GM18861 (cell line): ENCODE measurements at regions not wholly inside any gene's neighbourhood (a gene's known extent, or its start where the extent isn't known, plus 50 kb on each side); places are given as distances from the start of the nearest gene placed in this dataset.

Experiments used
- ATAC-seq: cut with Tn5 transposase; IDR thresholded peaks from one replicate; pipeline ENCODE4 v1.9.1; 2021; ENCODE audit not compliant: unreplicated experiment

GRCh38 chr9:79357194-79357593, 214.6 kb upstream of the TLE4 start:
- no peak for ATAC-seq

GRCh38 chr9:79357616-79358015, 214.1 kb upstream of the TLE4 start:
- ATAC-seq: no peak

GRCh38 chr9:79360387-79361347, 211.1 kb upstream of the TLE4 start:
- ATAC-seq: no peak

DNA sequence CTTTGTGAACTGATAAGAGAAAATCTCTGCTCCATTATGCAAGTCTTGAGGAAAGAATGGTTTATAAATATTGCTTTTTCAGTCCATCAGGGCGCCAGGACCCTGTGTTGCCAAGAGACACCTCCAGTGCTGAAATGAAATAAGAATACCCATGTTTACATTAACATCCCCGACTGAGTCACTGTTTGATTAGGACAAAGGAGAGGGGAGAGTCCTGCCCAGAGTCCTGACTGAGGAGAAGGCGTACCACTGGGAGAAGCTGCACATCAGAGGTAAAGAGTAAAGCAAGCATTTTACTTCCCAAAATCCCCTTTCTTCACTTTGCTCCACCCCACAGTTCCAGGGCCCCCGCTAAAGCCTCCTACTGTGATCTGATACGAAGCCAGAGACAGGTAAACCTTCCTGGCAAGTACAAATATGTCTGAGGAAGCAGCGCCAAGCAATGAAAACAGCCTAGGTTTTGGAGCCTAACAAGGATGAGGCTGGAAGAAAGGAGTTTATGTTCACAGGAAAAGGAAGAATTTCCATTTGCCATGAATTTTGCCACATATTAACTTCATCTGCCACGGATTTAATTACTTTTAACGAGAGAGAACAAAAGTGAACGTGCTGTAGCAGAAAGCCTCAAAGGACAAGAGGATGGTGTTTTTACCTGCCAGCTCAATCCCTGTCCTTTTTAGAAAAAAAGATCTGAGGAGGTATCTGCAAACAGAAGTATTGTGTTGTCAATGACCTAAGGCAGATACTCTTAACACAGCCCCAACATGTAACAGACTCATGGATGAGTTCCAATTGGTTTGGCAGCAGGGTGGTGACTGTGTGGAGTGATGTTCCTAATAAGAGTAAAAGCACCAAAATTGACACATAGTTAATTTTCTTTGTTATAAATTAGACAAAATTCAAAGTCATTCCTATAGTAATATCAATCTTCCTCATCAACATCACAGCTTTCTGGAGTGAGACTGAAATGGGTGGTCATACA, 209.4 kb upstream of the TLE4 start:
- ATAC-seq: no peak

GRCh38 chr9:79369676-79370075, 202.1 kb upstream of the TLE4 start:
- ATAC-seq: no peak

DNA sequence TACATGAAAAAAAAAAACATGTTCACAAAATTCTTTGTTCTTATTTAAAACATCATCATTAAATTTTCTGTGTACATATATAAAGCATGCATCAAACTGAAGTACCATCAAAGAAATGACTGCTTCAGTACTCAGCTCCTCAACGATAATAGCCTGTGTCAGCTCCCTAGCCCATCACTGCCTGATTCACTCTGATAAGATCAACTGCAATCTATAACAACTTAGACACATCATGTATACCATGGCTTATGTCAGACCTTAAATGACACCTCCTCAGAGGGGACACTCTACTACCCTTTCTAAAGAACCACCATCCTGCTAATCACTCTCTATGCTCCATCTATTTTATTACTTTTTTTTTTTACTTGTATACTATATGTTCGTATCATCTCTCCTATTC, 200.5 kb upstream of the TLE4 start:
- no peak for ATAC-seq

GRCh38 chr9:79371948-79372555, 199.7 kb upstream of the TLE4 start:
- no peak for ATAC-seq

DNA sequence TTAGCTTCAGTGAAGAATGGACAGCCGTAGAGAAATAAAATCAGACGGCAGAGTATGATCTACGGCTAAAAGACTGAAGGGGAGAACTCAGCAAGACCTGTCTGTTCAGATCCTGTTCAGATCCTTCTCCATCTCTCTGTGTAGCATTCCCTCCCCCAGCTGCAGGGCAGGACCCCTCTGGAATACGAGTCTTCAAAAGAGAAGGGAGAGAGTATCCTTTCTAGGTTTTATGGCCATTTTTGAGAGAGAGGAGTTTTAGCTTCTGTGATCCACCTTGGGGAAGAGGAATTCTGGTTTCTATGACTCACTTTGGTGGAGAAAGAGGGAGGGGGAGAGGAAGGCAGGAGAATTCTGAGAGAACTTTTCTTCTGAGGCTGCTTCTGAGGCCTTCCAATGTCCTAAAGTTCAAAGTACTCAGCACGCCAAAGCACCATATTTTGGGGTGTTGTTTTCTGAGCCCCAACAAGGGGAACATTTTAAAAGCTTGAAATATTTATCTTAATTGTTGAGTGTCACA, 194.4 kb upstream of the TLE4 start:
- no peak for ATAC-seq

DNA sequence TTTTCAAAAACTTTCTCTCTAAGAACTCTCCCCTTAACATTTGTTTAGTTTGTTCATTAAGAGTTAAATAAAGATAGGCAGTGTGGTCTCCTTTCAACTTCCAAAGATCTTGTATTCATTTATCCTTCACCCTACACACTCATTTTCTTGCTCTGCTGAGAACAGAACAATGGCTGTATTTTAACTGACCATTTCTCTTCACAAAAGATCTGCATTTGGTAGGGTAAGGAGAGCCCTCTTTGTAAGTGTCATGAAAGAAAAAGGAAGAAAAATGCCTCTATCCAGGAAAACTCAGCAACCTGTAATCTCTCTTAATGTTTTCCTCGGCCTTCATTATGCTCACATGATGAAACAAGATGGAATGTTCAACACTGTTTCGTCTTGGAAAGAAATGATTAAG, 193.7 kb upstream of the TLE4 start:
- no peak for ATAC-seq

GRCh38 chr9:79382044-79382443, 189.7 kb upstream of the TLE4 start:
- ATAC-seq: no peak

GRCh38 chr9:79382458-79382857, 189.3 kb upstream of the TLE4 start:
- ATAC-seq: no peak

GRCh38 chr9:79383096-79383495, 188.7 kb upstream of the TLE4 start:
- ATAC-seq: no peak

DNA sequence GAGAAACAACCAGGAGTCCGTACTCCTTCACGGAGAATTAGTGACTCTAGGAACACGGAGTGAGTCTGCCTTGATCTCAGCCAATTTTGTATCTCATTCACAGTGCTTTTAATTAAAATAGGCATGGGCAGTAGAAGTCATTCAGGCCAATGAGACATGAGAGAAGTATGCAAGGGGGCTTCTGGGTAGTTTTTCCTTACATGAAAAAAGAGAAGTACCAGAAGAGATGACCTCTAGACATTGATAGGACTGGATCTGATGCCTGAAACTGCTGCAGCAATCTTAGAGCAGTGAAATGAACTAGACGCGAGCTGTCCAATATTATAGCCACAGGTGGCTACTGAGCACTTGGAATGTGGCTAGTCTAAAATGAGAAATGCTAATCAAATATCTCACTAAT, 187.7 kb upstream of the TLE4 start:
- ATAC-seq: no peak

DNA sequence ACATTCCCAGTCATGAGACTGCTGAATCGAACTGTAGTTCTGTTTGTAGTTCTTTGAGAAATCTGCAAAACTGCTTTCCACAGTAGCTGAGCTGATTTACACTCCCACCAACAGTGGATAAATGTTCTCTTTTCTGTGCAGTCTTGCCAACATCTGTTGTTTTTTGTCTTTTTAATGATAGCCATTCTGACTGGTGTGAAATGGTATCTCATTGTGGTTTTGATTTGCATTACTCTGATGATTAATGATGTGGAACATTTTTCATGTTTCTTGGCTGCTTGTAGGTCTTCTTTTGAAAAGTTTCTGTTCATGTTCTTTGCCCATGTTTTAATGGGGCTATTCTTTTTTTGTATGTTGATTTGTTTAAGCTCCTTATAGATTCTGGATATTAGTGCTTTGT, 187.3 kb upstream of the TLE4 start:
- no peak for ATAC-seq

GRCh38 chr9:79387101-79387835, 184.5 kb upstream of the TLE4 start:
- ATAC-seq: no peak

DNA sequence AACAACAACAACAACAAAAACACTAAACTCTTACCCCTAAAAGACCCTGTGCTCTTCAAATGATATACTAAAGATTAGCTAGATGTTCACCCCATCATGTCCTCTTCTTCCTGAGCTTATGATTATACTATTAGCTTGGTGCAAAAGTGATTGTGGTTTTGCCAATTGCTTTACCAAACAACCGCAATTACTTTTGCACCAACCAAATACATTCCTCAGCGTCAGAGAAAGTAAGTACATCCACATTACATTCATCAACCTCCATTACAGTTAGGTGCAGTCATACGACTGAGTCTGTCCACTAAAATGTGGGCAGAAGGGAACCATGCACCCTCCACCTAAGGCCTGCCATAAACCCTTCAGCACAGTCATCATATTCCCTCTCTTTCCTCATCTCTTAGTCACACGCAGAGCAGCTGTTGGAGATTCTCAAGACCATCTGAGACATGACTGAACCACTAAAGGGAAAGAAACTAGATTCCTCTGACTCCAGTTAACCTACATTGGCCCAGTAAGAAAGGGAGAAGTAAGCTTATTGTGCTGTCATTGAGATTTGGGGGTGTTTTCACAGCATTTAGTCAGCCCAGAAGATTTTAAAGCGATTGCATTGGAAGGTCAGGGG, 181.6 kb upstream of the TLE4 start:
- ATAC-seq: no peak

GRCh38 chr9:79390781-79391770, 180.7 kb upstream of the TLE4 start:
- no peak for ATAC-seq

DNA sequence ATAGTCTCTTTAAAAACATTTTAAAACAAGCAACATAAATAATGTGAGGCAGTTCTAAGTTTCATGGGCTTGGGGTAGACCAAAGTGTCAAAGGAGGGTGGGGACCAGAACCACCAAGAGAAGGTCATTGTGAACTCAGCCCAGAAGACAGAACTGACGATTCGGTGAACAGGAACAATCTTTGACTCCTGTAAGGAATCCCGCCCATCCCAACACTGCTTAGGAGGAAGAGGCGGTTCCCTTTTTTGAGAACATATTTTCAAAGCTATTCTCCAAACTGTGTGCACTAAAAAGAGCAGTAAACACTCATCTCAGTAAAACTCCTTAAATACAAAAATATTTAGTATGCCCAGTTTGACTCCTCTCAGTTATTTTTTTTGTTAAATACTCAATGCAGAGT, 176.5 kb upstream of the TLE4 start:
- ATAC-seq: no peak

DNA sequence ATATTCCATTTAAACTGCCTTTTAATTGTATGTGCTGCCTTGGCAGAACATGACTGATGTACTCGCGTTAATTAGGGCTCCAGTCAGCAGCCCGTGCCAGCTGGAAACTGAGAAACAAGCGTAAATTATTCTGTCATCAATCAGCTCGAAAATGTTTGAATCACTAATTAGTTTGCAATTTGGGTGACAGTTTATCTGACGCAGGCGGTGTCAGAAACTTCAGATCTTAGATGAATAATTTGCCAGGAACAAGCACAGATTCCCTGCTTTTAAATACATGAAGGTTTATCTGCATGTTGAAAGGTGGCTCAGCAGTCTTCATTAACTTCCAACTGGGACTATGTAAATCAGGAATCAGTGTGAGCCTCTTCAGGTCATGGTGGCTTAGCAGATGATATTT, 176.0 kb upstream of the TLE4 start:
- no peak for ATAC-seq
